ENCODE measurements at regions not wholly inside any gene's neighbourhood (a gene's known extent, or its start where the extent isn't known, plus 50 kb on each side); places are given as distances from the start of the nearest gene placed in this dataset.

DNA sequence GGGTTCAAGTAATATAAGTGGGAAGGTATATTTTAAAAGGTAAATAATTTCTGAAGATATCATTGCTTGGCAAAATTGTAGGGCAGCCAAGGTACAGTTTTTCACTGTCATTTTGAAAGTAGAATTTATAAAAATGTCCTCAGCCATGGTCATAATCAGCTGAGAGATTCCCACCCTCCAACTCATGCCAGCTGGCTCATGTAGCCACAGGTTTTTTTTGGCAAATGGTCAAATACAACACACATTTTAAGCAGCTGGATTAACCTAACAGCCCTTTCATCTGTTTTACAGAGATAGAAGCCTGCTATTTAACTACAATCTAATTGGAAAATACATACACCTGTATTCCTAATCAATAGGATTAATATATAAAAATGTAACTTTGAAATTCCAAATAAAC lies 619.2 kb upstream of the SGCG start:
- Histone ChIP-seq H3K4me1 (ENCODE audit: control insufficient read depth, insufficient read depth, low read length) (no peaks in the 10 kb centered on the region), H3K4me2 (ENCODE audit: low read depth, low read length) (no peak overlapping the region), H4K91ac (ENCODE audit: insufficient read depth, low read depth, low read length) (no peak overlapping the region), H3K27ac (ENCODE audit: insufficient read depth, low read length) (no peak overlapping the region), H3K4ac (ENCODE audit: low read depth, low read length) (no peak overlapping the region), H3K79me1 (ENCODE audit: low read depth in 1 of 2, low read length in 2 of 2) (no peaks in the 10 kb centered on the region), H2BK5ac (ENCODE audit: low read depth, low read length, poor library complexity, severe bottlenecking) (no peak overlapping the region), H2AK9ac (replicated peaks; ENCODE audit: low read depth, low read length, poor library complexity) (no peak overlapping the region), H4K5ac (ENCODE audit: low read depth, low read length) (no peak overlapping the region), H3K23ac (ENCODE audit: low read depth, low read length) (no peak overlapping the region), H2BK120ac (ENCODE audit: low read depth, low read length) (no peak overlapping the region), H4K8ac (ENCODE audit: low read depth in 2 of 2, low read length in 2 of 2) (no peak overlapping the region), H3K9me3 (ENCODE audit: control insufficient read depth, insufficient read depth, low read length) (no peaks in the 10 kb centered on the region), H3K18ac (ENCODE audit: low read depth, low read length) (no peak overlapping the region), H3K56ac (ENCODE audit: extremely low read depth, insufficient read depth, low read length) (no peak overlapping the region), H3K27me3 (ENCODE audit: control insufficient read depth, insufficient read depth, low read length) (no peaks in the 10 kb centered on the region), H3K9me1 (ENCODE audit: insufficient read depth, low read length) (no peaks in the 10 kb centered on the region), H3K4me3 (ENCODE audit: insufficient read depth, low read depth, low read length) (no peak overlapping the region), H2BK15ac (ENCODE audit: low read depth, low read length) (no peak overlapping the region), H3K14ac (replicated peaks; ENCODE audit: low read depth, low read length) (no peak overlapping the region), H2BK20ac (ENCODE audit: low read depth, low read length) (no peak overlapping the region), H3K9ac (ENCODE audit: low read depth, low read length) (no peak overlapping the region), H2AK5ac (ENCODE audit: low read depth, low read length) (no peak overlapping the region), H3K36me3 (ENCODE audit: control insufficient read depth, insufficient read depth, low read length) (no peaks in the 10 kb centered on the region), H4K20me1 (ENCODE audit: insufficient read depth, low read length) (no peaks in the 10 kb centered on the region), H2AFZ (replicated peaks; ENCODE audit: low read length, poor library complexity) (no peak overlapping the region)
- no peak for ATAC-seq (ENCODE audit: low read depth)
- BruUV-seq (replicated peaks), result no TSS peak
- in situ Hi-C loops (cut with MboI; ENCODE audit: low sequenced_read_pairs), result no loop called here
- POLR2A ChIA-PET (ENCODE audit: unreplicated experiment), result no interaction called here
- TF ChIP-seq SMC3 (IDR thresholded peaks at IDR 0.05; ENCODE audit: low read depth, low read length) (no peak), NFE2L2 (IDR thresholded peaks at IDR 0.05; ENCODE audit: low read depth, low read length) (no peak), MAZ (IDR thresholded peaks at IDR 0.05; ENCODE audit: borderline replicate concordance, low read depth, low read length) (no peak), CHD1 (IDR thresholded peaks at IDR 0.05; ENCODE audit: low read depth, low read length) (no peak), CEBPB (IDR thresholded peaks at IDR 0.05; ENCODE audit: low read depth, low read length) (no peak), RCOR1 (IDR thresholded peaks at IDR 0.05; ENCODE audit: insufficient replicate concordance, low read length) (no peak), MAFK (IDR thresholded peaks at IDR 0.05; ENCODE audit: low read depth, low read length) (no peak), USF2 (IDR thresholded peaks at IDR 0.05; ENCODE audit: low read depth, low read length) (no peak), POLR2A (IDR thresholded peaks at IDR 0.05; ENCODE audit: low read depth, low read length) (no peak), RAD21 (IDR thresholded peaks at IDR 0.05; ENCODE audit: low read length) (no peak), BHLHE40 (IDR thresholded peaks at IDR 0.05; ENCODE audit: low read depth, low read length) (no peak), RFX5 (IDR thresholded peaks at IDR 0.05; ENCODE audit: low read depth, low read length) (no peak), ELK1 (IDR thresholded peaks at IDR 0.05; ENCODE audit: borderline replicate concordance, low read depth, low read length) (no peak), MXI1 (IDR thresholded peaks at IDR 0.05; ENCODE audit: borderline replicate concordance, low read depth, low read length) (no peak), FOS (IDR thresholded peaks at IDR 0.05; ENCODE audit: low read depth, low read length) (no peak)
- TF ChIP-seq, protein P1, sequence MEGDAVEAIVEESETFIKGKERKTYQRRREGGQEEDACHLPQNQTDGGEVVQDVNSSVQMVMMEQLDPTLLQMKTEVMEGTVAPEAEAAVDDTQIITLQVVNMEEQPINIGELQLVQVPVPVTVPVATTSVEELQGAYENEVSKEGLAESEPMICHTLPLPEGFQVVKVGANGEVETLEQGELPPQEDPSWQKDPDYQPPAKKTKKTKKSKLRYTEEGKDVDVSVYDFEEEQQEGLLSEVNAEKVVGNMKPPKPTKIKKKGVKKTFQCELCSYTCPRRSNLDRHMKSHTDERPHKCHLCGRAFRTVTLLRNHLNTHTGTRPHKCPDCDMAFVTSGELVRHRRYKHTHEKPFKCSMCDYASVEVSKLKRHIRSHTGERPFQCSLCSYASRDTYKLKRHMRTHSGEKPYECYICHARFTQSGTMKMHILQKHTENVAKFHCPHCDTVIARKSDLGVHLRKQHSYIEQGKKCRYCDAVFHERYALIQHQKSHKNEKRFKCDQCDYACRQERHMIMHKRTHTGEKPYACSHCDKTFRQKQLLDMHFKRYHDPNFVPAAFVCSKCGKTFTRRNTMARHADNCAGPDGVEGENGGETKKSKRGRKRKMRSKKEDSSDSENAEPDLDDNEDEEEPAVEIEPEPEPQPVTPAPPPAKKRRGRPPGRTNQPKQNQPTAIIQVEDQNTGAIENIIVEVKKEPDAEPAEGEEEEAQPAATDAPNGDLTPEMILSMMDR (conservative IDR thresholded peaks at IDR 0.05; ENCODE audit: low read depth, low read length), result no peak
- intact Hi-C loops (cut with micrococcal nuclease), result no loop called here
- dilution Hi-C loops (cut with HindIII; ENCODE audit: low sequenced_read_pairs, unreplicated experiment), result no loop called here
- CTCF ChIA-PET, result no interaction called here
- DNase-seq, result no peak
